Tibial artery (tissue), 4 donors: ENCODE measurements at regions not wholly inside any gene's neighbourhood (a gene's known extent, or its start where the extent isn't known, plus 50 kb on each side); places are given as distances from the start of the nearest gene placed in this dataset.

Experiments used
- DNase-seq, 2 donors: peaks; one replicate each; pipeline ENCODE4 v3.0.0-alpha.2; 2019
- H3K27ac ChIP-seq, 2 donors: fragments of 200-600 bp; sonication (generic) in 1 of 2; 1 replicate in 1 of 2; 2 replicates in 1 of 2; pipeline ENCODE4 v1.5.1; 2018 to 2019; ENCODE audit warnings: mild to moderate bottlenecking in 1 of 2
- H3K27me3 ChIP-seq, 2 donors: fragments of 200-600 bp; sonication (generic) in 1 of 2; one replicate each; pipeline versions ENCODE4 v1.5.1 to v1.6.0; 2016 to 2019
- H3K36me3 ChIP-seq, 3 donors: fragments of 200-600 bp; sonication (generic) in 2 of 3; one replicate each; pipeline ENCODE4 v1.5.1; 2016 to 2019; ENCODE audit warnings: mild to moderate bottlenecking in 2 of 3
- H3K4me1 ChIP-seq, 4 donors: fragments of 200-600 bp; sonication (generic) in 2 of 4; 1 replicate in 3 of 4; 2 replicates in 1 of 4; pipeline ENCODE4 v1.5.1; 2016 to 2019
- H3K4me3 ChIP-seq, 2 donors: fragments of 200-600 bp; sonication (generic) in 1 of 2; 1 replicate in 1 of 2; 2 replicates in 1 of 2; pipeline ENCODE4 v1.5.1; 2018 to 2019; ENCODE audit warnings: mild to moderate bottlenecking in 2 of 2
- H3K9me3 ChIP-seq, 3 donors: fragments of 200-600 bp; sonication (generic) in 1 of 3; one replicate each; pipeline ENCODE4 v1.5.1; 2016 to 2019
- CTCF ChIP-seq, 2 experiments: fragments of 200-600 bp in 1 of 2; fragments of 450-650 bp in 1 of 2; IDR thresholded peaks; one replicate each; pipeline ENCODE4 v1.5.1; 2017 to 2019; ENCODE audit warnings: antibody characterized with exemption in 2 of 2, mild to moderate bottlenecking in 1 of 2, moderate library complexity in 1 of 2
- intact Hi-C: fragments of 100-400 bp; cut with DNase I; formaldehyde crosslinking; loops from one replicate; pipeline ENCODE4 v1.15.0; 2023; ENCODE audit warnings: low total_unique reads

- no peaks in the 10 kb centered on the region for H3K9me3 ChIP-seq
- H3K36me3 ChIP-seq, result no peaks in the 10 kb centered on the region
- no peak overlapping the region for H3K4me3 ChIP-seq
- H3K27me3 ChIP-seq, result no peaks in the 10 kb centered on the region
- DNase-seq, result no peak
- intact Hi-C loops, result no loop called here
- TF ChIP-seq CTCF (IDR thresholded peaks at IDR 0.05), result no peak
- no peaks in the 10 kb centered on the region for H3K4me1 ChIP-seq
- H3K27ac ChIP-seq, result no peak overlapping the region
Measured at GRCh38 chr3:147832611-147833010, 423.4 kb downstream of the ZIC1 start.

- intact Hi-C loops, result no loop called here
- no peaks in the 10 kb centered on the region for H3K9me3 ChIP-seq
- H3K27ac ChIP-seq, result no peak overlapping the region
- no peak for DNase-seq
- TF ChIP-seq CTCF (IDR thresholded peaks at IDR 0.05), result no peak
- H3K27me3 ChIP-seq, result no peaks in the 10 kb centered on the region
- no peak overlapping the region for H3K4me3 ChIP-seq
- no peaks in the 10 kb centered on the region for H3K36me3 ChIP-seq
- no peaks in the 10 kb centered on the region for H3K4me1 ChIP-seq
Measured at GRCh38 chr3:147836330-147836729, 427.2 kb downstream of the ZIC1 start.

- intact Hi-C loops, result no loop called here
- H3K36me3 ChIP-seq, result no peaks in the 10 kb centered on the region
- no peaks in the 10 kb centered on the region for H3K4me1 ChIP-seq
- no peak for TF ChIP-seq CTCF (IDR thresholded peaks at IDR 0.05)
- no peaks in the 10 kb centered on the region for H3K27me3 ChIP-seq
- no peak for DNase-seq
- no peak overlapping the region for H3K27ac ChIP-seq
- no peak overlapping the region for H3K4me3 ChIP-seq
- H3K9me3 ChIP-seq, result no peaks in the 10 kb centered on the region
Measured at GRCh38 chr3:147838652-147839051, 429.5 kb downstream of the ZIC1 start.

GRCh38 chr3:147843331-147843730 is 434.2 kb downstream of the ZIC1 start:
- no peak for DNase-seq
- Histone ChIP-seq H3K27me3 (no peaks in the 10 kb centered on the region), H3K27ac (no peak overlapping the region), H3K36me3 (no peaks in the 10 kb centered on the region), H3K4me3 (no peak overlapping the region), H3K4me1 (no peaks in the 10 kb centered on the region), H3K9me3 (no peaks in the 10 kb centered on the region)
- no peak for TF ChIP-seq CTCF (IDR thresholded peaks at IDR 0.05)
- intact Hi-C loops, result no loop called here

GRCh38 chr3:147846293-147846692 is 437.1 kb downstream of the ZIC1 start:
- no peak for TF ChIP-seq CTCF (IDR thresholded peaks at IDR 0.05)
- Histone ChIP-seq H3K27me3 (no peaks in the 10 kb centered on the region), H3K27ac (no peak overlapping the region), H3K4me3 (no peak overlapping the region), H3K9me3 (no peaks in the 10 kb centered on the region), H3K4me1 (no peaks in the 10 kb centered on the region), H3K36me3 (no peaks in the 10 kb centered on the region)
- intact Hi-C loops, result no loop called here
- no peak for DNase-seq

GRCh38 chr3:147846854-147847478 is 437.8 kb downstream of the ZIC1 start:
- Histone ChIP-seq H3K9me3 (no peaks in the 10 kb centered on the region), H3K4me1 (no peaks in the 10 kb centered on the region), H3K36me3 (no peaks in the 10 kb centered on the region), H3K4me3 (no peak overlapping the region), H3K27ac (no peak overlapping the region), H3K27me3 (no peaks in the 10 kb centered on the region)
- no peak for DNase-seq
- intact Hi-C loops, result no loop called here
- no peak for TF ChIP-seq CTCF (IDR thresholded peaks at IDR 0.05)
